K562 (cell line): ENCODE measurements at regions not wholly inside any gene's neighbourhood (a gene's known extent, or its start where the extent isn't known, plus 50 kb on each side); places are given as distances from the start of the nearest gene placed in this dataset.

Experiments used
- BCOR ChIP-seq: fragments of 450-650 bp; IDR thresholded peaks from 2 replicates; pipeline ENCODE4 v1.6.1; 2016
- BRD4 ChIP-seq: fragments of 200-600 bp; sonication (generic); IDR thresholded peaks from 2 replicates; pipeline ENCODE4 v1.6.1; 2017; ENCODE audit warnings: inconsistent platforms
- CBX2 ChIP-seq: fragments of 200-600 bp; sonication (generic); IDR thresholded peaks from one replicate; pipeline ENCODE4 v1.6.1; 2012; ENCODE audit warnings: mild to moderate bottlenecking, low read length, inconsistent platforms; ENCODE audit not compliant: insufficient read depth, poor library complexity, severe bottlenecking
- CEBPB ChIP-seq: fragments of 450-650 bp; IDR thresholded peaks from 2 replicates; pipeline ENCODE4 v1.6.1; 2016; ENCODE audit warnings: missing genetic modification characterization, missing compliant biosample characterization
- CREB1 ChIP-seq, 2 experiments: sonication (generic) in 1 of 2; formaldehyde crosslinking in 1 of 2; IDR thresholded peaks; 2 replicates each; pipeline versions ENCODE4 v1.6.1 to v1.8.0; 2012 to 2022; ENCODE audit warnings: inconsistent platforms in 1 of 2, mild to moderate bottlenecking in 1 of 2, missing genetic modification reagents in 1 of 2, moderate library complexity in 1 of 2
- MYBL2 ChIP-seq, 2 experiments: fragments of 450-650 bp in 1 of 2; sonication (generic) in 1 of 2; formaldehyde crosslinking in 1 of 2; IDR thresholded peaks; 2 replicates each; pipeline versions ENCODE4 v1.6.1 to v1.8.1; 2017 to 2022; ENCODE audit warnings: borderline replicate concordance in 1 of 2, inconsistent platforms in 1 of 2, low read depth in 1 of 2, mild to moderate bottlenecking in 1 of 2, missing genetic modification reagents in 1 of 2, moderate library complexity in 1 of 2
- PYGO2 ChIP-seq: fragments of 450-650 bp; IDR thresholded peaks from 2 replicates; pipeline ENCODE4 v1.6.1; 2016; ENCODE audit warnings: mild to moderate bottlenecking, missing genetic modification characterization, moderate library complexity, missing compliant biosample characterization
- SIX5 ChIP-seq, 2 experiments: IDR thresholded peaks; 2 replicates each; pipeline ENCODE4 v1.6.1; 2011; ENCODE audit warnings: low read length in 2 of 2, borderline replicate concordance in 1 of 2, low read depth in 1 of 2, mild to moderate bottlenecking in 1 of 2, moderate library complexity in 1 of 2; ENCODE audit not compliant: insufficient read depth in 1 of 2
- SRSF3 ChIP-seq: fragments of 200-400 bp; formaldehyde crosslinking; IDR thresholded peaks from 2 replicates; pipeline ENCODE4 v1.6.1; 2016; ENCODE audit warnings: mild to moderate bottlenecking, low read length, moderate library complexity; ENCODE audit not compliant: insufficient read depth
- STAG1 ChIP-seq: sonication (generic); formaldehyde crosslinking; IDR thresholded peaks from 2 replicates; pipeline ENCODE4 v1.5.0; 2020; ENCODE audit warnings: missing genetic modification reagents, borderline replicate concordance
- ZBTB8A ChIP-seq: fragments of 450-650 bp; IDR thresholded peaks from 2 replicates; pipeline ENCODE4 v1.6.1; 2018; ENCODE audit warnings: mild to moderate bottlenecking, moderate library complexity; ENCODE audit not compliant: partially characterized antibody
- ZFPM2 ChIP-seq: fragments of 250-450 bp; sonication (Bioruptor Pico); IDR thresholded peaks from 2 replicates; pipeline ENCODE4 v1.5.1; 2022; ENCODE audit warnings: mild to moderate bottlenecking
- ZNF174 ChIP-seq: fragments of 250-450 bp; sonication (Bioruptor Pico); IDR thresholded peaks from 2 replicates; pipeline ENCODE4 v1.4.0; 2020; ENCODE audit warnings: mild to moderate bottlenecking
- ZNF184 ChIP-seq: sonication (generic); formaldehyde crosslinking; IDR thresholded peaks from 2 replicates; pipeline ENCODE4 v1.5.0; 2020; ENCODE audit warnings: missing genetic modification reagents
- ZNF197 ChIP-seq: fragments of 200-800 bp; sonication (Bioruptor generic); IDR thresholded peaks from 2 replicates; pipeline ENCODE4 v1.6.1; 2016; ENCODE audit warnings: low read depth, missing genetic modification characterization, missing compliant biosample characterization
- ZNF224 ChIP-seq: sonication (generic); formaldehyde crosslinking; IDR thresholded peaks from 2 replicates; pipeline ENCODE4 v1.8.0; 2022; ENCODE audit warnings: mild to moderate bottlenecking, missing genetic modification reagents
- ZNF384 ChIP-seq: IDR thresholded peaks from 2 replicates; pipeline ENCODE4 v1.6.1; 2012; ENCODE audit warnings: low read depth, low read length, improper control_type of control experiment
- ZNF77 ChIP-seq: fragments of 250-450 bp; sonication (Bioruptor Pico); IDR thresholded peaks from 2 replicates; pipeline ENCODE4 v1.5.0; 2020
- TF ChIP-seq, protein P1 (sequence below), 2 experiments: fragments of 450-650 bp in 1 of 2; sonication (generic) in 1 of 2; formaldehyde crosslinking in 1 of 2; IDR thresholded peaks in 1 of 2; conservative IDR thresholded peaks in 1 of 2; 2 replicates each; pipeline versions ENCODE4 v1.6.1 to v1.8.1; 2016 to 2023; ENCODE audit warnings: mild to moderate bottlenecking in 2 of 2, moderate library complexity in 2 of 2, inconsistent platforms in 1 of 2, missing genetic modification reagents in 1 of 2
- TF ChIP-seq, protein P2 (sequence below): sonication (generic); formaldehyde crosslinking; IDR thresholded peaks from 2 replicates; pipeline ENCODE4 v1.8.0; 2023; ENCODE audit warnings: mild to moderate bottlenecking, missing genetic modification reagents
- TF ChIP-seq, protein P3 (sequence below): fragments of 450-650 bp; formaldehyde crosslinking; IDR thresholded peaks from 2 replicates; pipeline ENCODE4 v1.4.0; 2022; ENCODE audit warnings: missing genetic modification characterization
- TF ChIP-seq, protein P4 (sequence below): fragments of 450-650 bp; IDR thresholded peaks from 2 replicates; pipeline ENCODE4 v1.6.1; 2014; ENCODE audit warnings: low read depth, mild to moderate bottlenecking, moderate library complexity, borderline replicate concordance

DNA sequence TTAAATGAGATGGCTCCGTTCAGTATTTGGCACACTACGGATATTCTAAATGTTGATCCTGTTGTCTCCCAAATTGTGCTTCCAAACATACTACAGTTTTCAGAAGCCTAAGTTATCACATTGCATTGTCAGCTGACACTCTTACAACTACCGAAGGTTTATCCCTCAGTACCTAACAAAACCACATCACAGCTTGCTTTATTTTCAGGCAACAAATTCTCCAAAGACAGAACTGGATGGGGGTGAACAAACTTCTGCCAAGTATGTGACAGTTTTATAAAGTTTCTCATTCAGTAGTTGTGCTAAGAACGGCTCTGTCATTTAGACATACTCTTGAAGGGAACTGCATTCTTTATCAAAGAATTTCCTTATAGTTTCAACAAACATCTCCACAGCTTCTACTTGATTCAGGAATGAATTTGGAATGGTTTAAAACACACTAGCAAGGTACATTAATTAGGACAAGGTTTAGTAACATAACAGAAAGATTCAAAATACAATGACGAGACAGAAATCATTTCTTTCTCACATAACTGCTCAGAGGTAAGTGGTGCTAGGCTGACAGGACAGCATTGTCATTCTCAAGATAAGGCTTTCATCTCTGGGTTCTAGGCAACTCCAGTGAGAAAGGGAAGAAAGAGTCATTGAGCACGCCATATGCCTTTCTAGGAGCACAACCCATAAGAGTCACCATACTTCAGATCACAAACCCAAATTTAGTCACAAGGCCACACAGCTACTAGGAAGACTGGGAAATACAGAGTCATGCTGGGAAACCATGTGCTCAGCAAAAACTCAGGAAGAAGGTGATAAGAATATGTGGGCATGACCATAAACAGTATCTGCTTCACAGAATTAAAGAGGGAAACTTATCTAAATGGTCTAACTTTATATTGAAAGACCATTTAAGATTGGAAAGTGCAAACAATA, 100.7 kb downstream of the DUSP6 start (continued):
- TF ChIP-seq STAG1, result no peak
- no peak for TF ChIP-seq ZBTB8A
- no peak for TF ChIP-seq CREB1 (IDR thresholded peaks at IDR 0.05)
- no peak for TF ChIP-seq CREB1 (CRISPR knock-in tag; IDR thresholded peaks at IDR 0.05)
- no peak for TF ChIP-seq ZNF384
- TF ChIP-seq ZNF174 (CRISPR knock-in tag), result no peak
- no peak for TF ChIP-seq MYBL2 (IDR thresholded peaks at IDR 0.05; ENCODE audit: low read depth)
- no peak for TF ChIP-seq MYBL2 (CRISPR knock-in tag; IDR thresholded peaks at IDR 0.05; ENCODE audit: borderline replicate concordance)
- TF ChIP-seq, protein P1, sequence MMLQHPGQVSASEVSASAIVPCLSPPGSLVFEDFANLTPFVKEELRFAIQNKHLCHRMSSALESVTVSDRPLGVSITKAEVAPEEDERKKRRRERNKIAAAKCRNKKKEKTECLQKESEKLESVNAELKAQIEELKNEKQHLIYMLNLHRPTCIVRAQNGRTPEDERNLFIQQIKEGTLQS (IDR thresholded peaks at IDR 0.05), result no peak
- TF ChIP-seq, protein P1 (CRISPR knock-in tag; conservative IDR thresholded peaks at IDR 0.05), result no peak
- TF ChIP-seq, protein P2, sequence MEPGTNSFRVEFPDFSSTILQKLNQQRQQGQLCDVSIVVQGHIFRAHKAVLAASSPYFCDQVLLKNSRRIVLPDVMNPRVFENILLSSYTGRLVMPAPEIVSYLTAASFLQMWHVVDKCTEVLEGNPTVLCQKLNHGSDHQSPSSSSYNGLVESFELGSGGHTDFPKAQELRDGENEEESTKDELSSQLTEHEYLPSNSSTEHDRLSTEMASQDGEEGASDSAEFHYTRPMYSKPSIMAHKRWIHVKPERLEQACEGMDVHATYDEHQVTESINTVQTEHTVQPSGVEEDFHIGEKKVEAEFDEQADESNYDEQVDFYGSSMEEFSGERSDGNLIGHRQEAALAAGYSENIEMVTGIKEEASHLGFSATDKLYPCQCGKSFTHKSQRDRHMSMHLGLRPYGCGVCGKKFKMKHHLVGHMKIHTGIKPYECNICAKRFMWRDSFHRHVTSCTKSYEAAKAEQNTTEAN (CRISPR knock-in tag), result no peak
- no peak for TF ChIP-seq SIX5 (IDR thresholded peaks at IDR 0.05; ENCODE audit: borderline replicate concordance in 1 of 2, insufficient read depth in 1 of 2, low read depth in 1 of 2, low read length in 2 of 2)
- no peak for TF ChIP-seq ZNF77 (CRISPR knock-in tag)
- TF ChIP-seq ZNF197, result no peak
- TF ChIP-seq CBX2, result no peak
- no peak for TF ChIP-seq SRSF3
- TF ChIP-seq ZNF224 (CRISPR knock-in tag), result no peak
- TF ChIP-seq BCOR, result no peak
- TF ChIP-seq, protein P3, sequence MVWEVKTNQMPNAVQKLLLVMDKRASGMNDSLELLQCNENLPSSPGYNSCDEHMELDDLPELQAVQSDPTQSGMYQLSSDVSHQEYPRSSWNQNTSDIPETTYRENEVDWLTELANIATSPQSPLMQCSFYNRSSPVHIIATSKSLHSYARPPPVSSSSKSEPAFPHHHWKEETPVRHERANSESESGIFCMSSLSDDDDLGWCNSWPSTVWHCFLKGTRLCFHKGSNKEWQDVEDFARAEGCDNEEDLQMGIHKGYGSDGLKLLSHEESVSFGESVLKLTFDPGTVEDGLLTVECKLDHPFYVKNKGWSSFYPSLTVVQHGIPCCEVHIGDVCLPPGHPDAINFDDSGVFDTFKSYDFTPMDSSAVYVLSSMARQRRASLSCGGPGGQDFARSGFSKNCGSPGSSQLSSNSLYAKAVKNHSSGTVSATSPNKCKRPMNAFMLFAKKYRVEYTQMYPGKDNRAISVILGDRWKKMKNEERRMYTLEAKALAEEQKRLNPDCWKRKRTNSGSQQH, result peak; percentile 44; the same call in 1 of the 2 replicates
- TF ChIP-seq CEBPB (tag), result no peak
- TF ChIP-seq PYGO2 (tag), result no peak
- TF ChIP-seq BRD4, result no peak
- TF ChIP-seq ZFPM2 (CRISPR knock-in tag), result no peak
- TF ChIP-seq, protein P4, sequence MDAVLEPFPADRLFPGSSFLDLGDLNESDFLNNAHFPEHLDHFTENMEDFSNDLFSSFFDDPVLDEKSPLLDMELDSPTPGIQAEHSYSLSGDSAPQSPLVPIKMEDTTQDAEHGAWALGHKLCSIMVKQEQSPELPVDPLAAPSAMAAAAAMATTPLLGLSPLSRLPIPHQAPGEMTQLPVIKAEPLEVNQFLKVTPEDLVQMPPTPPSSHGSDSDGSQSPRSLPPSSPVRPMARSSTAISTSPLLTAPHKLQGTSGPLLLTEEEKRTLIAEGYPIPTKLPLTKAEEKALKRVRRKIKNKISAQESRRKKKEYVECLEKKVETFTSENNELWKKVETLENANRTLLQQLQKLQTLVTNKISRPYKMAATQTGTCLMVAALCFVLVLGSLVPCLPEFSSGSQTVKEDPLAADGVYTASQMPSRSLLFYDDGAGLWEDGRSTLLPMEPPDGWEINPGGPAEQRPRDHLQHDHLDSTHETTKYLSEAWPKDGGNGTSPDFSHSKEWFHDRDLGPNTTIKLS, result no peak
- TF ChIP-seq ZNF184 (CRISPR knock-in tag), result no peak
